Stimulated activated CD4-positive, alpha-beta T cell treated with anti-CD3 and anti-CD28 coated beads, TNF-alpha, amount 100 ng/mL, for 24 hours (primary cell): ENCODE measurements at regions not wholly inside any gene's neighbourhood (a gene's known extent, or its start where the extent isn't known, plus 50 kb on each side); places are given as distances from the start of the nearest gene placed in this dataset.

Source experiments
- DNase-seq, 3 experiments: peaks; one replicate each; pipeline ENCODE4 v3.0.0-alpha.2; 2020; ENCODE audit warnings: low read depth in 3 of 3

DNA sequence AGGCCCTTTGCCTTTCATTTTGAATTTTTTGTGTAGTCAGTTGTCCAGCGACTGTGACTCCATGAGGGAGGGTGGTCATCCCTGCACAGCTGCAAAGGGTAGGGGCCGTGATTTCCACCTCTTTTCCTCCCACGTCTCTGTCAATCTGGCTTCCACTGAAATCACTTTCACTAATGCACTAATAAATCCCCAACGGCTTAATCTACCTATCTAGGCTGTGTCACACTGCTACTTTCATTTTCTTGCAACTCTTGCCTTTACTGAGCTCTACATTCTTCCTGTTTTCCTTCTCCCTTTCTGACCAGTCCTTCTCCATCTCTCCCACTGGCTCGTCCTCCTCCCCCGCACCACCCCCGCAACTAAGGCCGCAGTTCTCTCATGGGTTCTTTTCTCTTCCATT is 212.3 kb upstream of the FOXN3 start:
- DNase-seq, result no peak

DNA sequence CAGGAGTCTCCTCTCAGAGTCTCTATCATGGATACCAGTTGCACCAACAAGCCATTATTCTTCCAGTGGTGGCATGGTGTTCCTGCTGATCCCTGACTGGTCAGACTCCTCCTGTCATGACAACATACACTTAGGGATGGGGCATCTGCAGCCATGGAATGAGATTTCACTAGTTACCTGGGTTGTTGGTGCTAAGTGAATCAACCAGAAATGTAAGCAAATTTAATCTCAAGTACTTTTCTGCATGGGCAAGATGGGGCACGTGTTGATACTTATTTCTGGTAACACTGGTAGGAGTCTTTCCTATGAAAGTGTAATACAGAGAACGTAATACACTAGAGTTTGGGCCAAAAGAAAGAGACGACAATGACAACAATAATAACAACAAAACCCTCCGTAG is 211.5 kb upstream of the FOXN3 start:
- DNase-seq, result no peak

DNA sequence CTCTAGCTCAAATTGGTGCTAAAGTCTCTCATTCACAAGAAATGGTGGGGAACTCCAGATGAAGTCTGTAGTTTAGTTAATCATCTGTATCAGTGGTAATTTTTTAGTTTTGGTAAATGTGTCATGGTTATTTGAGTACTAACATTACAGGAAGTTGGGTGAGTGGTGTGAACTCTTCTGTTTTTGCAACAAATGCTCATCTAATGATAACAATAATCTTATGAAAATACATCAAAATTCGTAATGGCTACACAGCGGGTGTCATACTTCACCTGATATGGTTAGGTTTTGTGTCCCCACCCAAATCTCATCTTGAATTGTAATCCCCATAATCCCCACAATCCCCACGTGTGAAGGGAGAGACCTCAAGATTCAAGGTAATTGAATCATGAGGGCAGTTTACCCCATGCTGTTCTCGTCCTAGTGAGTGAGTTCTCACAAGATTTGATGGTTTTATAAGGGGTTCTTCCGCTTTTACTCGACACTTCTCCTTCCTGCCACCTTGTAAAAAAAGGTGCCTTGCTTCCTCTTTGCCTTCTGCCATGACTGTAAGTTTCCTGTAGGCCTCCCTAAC is 209.3 kb upstream of the FOXN3 start:
- DNase-seq, result no peak

DNA sequence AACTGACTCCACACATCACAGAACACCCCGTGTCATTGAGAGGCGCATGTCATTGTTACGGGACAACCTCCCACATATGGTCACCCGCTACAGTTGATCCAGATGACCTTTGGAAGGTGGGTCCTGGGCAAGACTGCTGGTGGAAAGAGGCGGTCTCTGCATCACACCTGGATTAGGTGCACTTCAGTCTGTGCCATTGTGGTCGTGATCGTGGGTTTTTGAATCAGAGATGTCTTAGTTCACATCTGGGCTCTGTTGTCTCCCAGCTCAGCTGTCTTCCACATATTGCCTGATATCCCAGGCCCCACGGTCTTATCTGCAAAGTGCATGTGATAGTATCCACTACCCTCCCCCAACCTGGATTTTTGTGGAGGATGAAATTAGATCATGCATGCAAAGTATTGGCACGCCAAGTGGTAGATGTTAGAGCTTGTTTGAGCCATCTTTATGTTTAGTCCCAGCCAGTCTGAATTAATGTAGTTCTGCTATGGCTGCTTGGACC is 208.7 kb upstream of the FOXN3 start:
- no peak for DNase-seq

DNA sequence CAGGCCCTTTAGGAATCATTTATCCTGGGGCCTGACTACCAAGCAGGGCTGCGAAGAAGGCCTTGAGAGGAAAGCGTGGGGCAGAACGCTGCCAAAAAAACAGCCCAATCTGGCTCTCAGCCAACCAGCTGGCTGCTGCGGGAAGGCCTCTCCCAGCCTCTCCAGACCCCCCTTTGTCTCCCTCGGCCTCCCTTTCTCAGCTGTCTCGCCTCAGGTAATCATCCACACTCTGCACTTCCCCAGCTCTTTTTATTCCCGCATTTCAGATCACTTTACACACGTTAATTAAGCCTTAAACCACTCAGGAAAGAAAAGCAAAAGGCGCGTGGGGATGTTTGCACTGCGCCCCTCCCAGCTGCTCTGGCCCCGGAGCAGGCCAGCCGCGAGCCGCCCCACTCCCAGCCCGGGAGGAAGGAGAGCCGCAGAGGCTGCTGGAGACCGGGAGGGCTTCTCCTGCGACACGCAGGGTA is 208.2 kb upstream of the FOXN3 start:
- no peak for DNase-seq

DNA sequence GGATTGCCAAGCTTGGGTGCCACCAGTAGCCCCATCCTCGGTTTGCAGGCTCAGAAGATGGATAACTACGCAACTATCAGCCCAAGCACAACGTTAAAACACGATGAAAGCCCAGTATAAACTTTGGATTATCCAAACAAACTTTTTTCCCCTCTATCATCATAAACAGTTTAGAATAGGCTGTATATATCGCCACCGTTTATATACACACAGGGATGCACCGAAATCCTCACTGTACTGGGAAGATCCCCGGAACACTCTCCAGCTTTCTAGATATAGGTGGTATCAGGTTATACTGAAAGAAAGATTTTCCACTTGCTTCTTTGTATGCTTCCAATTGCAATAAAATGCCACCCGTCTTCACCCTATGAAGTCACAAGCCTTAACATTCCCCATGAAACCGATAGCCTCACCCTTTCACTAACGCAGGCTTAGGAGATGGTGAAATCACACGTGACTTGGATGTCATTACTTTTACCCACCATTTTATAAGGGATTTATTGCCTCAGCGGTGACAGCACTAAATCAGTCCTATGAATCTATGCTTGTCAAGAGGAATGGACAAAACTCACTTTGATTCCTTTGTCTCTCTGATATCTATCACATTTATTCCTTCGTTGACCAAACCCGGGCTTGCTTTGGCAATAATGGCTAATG is 207.6 kb upstream of the FOXN3 start:
- no peak for DNase-seq

DNA sequence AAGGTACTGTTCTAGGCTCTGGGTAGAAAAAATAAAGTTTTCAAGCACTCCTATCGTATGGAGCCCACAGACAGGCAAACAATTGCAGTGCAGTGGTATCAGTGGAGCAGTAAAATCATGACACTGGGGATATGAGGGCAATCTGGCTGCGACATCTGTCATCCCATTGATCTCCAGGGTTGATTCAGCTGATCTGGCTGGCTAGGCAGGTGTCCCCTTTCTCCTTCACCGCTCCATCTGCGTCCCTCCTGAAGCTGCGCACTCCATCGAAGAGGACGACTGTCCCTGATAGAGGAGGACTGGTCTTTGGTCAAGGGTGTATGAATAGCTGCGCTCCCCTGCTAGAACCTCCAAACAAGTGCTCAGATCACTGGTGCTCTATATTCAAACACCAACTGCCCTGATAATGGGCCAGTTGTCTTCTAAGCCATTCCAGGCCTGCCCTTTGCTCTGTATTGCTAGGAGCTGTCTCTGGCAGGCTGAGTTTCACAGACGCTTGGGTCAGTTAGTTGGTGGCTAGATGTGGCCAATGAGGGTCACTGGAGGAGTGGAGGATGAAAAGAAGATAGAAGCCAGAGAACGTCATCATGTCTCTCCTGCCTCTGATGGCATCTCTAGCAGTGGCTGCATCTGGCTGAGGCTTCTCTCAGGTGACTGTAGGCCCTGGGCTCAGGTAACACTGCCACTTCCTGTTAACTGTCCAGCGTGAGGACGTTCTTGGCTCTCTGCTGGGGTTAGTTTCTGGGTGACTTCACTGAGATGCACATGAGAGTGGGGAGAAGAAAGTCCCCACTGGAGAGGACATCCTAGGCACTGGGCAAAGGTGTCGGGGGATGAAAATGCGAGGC is 205.0 kb upstream of the FOXN3 start:
- DNase-seq, result no peak

DNA sequence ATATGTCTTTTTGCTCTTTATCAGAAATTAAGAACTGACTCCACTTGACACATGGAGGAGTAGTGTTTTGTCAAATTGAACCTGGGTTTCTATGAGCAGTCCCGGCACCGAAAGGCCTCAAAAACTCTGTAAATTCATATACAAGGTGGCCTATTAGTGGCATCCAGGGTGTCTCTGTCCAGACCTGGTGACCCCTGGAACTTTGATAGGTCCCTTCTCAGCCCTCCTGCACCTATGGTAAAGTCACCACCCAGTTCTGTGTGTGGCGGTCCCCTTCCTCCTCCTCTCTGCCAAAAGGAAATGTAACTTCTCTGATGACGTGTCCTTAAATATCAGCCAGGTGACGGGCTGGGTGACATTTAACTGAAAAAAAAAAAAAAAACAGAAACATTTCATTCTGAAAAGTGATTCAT is 204.0 kb upstream of the FOXN3 start:
- DNase-seq, result peak in 2 of 3 experiments; percentile 29 to 55

DNA sequence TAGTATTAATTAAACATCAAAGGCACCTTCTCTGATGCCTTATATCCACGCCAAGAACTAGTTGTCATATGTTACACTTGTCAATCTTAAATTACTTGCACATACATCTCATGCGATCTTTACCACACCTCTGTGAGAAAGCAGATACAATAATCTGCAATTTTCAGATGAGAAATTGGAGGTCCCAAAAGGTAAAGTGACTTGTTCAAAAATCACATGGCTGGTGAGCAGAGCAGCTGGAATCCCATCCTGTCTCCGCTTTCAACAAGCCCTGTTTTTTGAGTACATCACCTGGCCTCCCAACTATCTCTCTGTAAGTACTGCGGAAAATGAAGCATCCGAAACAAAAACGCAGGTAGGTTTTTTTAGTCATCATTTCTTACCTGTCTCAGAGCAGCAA is 203.4 kb upstream of the FOXN3 start:
- no peak for DNase-seq

DNA sequence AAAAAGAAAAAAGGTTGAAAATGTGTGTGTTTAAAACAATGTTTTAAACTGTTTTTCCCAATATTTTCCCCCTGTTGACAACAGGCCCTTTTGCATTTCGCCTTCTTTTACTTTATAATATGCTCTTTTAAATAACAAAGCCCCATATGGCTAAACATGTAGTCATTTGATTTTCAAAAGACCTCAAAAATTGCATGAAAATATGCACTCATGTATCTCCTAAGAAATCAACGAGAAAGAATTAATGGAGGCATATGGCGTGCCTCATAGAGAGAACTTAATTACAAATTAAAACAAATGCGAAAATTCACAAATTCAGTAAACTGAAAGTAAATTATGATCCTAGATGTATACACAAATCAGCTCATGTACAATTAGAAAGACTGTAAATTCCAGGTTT is 202.6 kb upstream of the FOXN3 start:
- DNase-seq, result no peak

DNA sequence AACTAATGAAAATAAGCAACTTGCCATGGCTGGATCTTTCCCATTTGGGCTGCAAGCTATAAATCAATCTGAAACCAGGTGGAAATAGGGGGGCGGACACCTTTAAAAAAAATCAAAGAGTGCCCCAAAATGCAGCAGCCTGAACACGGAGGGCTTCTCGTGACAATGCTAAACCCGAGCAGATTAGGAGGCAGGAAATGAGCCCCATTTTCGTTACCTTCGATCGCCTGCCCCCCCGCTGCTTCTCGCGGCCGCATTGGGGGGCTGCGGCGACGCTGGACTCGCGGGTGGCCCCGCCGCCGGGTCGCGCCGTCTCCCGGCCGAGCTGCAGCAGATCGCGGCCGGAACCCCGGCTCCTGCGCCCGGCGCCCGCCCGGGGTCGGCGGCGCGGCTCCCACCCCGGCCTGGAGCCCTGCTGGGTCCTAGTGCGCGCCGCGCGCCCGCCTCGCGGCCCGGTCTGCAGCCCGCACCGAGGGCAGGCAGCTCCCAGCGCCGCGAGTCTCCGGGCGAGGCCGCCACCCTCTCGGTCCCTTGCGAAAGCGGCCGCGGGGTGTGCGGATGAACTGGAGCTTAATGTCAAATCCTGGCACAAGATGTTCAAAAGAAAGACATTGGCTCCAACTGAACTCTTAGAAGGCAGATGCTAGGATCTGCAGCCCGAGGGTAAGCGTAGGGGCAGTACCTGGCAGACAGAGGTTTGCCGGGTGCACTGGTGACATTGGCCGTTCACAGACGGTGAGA is 201.9 kb upstream of the FOXN3 start:
- peak in 2 of 3 experiments; percentile 41 to 56 for DNase-seq

DNA sequence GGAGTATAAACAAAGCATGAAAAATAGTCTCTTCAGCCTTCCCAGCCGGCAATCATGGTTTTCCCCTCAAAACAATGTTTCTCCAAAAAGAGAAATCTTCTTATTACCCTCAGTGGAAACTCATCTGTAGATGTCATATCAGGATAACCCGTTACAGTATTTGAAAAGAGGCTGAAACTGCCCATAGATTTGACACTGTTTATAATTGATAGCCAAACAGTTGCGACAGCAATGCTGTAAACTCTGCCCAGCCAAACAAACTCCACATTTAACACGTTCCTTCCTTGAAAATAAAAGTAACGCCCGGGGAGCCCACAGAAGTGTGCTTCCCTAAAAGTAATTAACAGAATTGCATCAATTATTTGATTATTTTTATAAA is 201.3 kb upstream of the FOXN3 start:
- DNase-seq, result no peak

DNA sequence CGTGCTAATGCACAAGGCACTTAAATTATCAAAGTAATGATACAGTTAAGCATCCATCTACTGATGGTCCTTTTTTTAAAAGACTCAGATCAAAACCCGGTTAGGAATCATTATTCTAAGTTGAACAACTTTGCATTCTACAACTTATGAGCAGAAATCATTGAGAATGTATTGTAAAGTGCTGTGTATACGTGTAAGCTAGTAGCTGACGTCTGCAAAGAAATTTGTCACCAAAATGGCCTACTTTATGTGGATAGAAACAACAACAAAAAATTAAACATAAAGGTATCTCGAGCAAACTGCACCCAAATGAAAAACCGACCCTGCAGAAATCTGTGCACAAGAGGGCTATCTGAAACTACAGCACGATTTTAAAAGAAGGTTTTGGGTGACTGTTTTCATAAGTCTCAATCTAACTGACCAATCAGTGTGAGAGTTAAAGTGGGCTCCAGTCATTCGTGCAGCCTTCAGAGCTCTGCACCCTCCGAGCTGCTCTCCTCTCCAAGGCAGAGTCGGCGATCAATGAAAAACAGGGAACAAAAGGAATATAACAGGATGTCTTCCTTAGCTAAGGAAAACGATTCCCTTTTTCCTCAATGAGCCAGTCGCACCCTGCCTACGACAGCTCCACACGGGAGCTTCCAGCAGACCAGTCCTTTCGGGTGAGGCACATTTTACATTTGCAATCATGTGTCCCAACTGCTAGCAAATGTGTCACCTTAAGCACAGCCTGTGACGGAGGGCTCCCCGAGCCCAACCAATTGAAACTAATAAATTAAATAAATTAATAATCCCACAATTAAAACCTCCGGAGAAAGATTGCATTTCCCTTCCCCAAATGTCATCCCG is 200.7 kb upstream of the FOXN3 start:
- DNase-seq, result no peak

DNA sequence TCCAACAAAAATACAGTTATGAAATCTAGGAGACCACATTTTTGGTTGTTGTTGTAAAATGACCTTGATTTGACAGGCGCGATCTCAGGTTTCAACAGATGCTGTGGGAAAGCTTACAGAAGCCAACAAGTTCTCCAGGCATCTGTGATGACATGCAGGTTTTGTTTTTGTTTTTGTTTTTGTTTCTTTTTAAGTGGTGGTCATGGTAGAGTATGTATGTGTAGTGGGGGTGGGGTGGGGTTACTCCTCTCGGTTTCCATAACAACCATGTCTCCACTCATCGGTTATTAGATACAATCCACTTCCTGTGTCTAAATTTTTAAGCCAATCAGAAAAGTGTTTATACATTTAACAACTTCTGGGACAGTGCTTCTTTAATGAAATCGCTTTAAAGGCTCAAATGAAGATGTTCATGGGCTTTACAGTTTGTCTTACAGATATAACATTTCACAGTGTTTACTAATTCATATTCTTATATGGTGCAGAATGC is 199.9 kb upstream of the FOXN3 start:
- no peak for DNase-seq

DNA sequence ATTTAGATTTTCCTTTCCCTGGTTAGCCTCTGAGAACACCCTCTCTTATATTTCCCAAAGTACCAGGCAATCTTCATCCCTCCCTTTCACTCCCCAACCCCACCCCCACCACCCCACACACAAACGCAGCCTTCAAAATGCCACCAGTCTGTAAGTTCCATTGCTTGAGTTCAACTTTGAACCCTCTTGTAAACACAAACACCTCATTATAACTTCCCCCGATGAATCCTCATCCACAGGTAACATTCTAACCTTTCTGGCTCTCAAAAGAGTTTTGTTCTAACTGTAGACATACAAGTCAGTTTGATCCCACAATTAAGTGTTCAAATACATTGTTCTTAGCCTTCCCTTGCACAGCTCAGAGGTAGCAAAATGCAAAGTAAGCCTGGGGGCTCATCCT is 199.4 kb upstream of the FOXN3 start:
- no peak for DNase-seq

DNA sequence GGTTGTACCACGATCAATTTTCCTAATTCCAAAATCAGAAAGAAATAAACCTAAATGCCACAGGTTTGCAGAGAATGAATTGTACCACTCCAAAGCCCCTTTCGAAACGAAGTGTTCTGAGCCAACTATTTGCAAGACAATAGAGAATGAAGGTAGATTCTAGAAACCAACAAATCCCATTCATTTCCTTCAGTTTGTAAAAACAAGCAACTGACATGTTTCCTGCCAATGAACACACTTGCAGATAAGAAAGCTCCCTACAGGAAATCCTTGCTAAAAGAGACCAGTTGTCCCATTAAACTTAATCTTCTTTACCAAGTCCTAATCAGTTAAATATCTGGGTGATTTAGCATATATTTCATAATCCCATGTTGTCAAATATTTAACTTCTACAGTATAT is 198.4 kb upstream of the FOXN3 start:
- no peak for DNase-seq

DNA sequence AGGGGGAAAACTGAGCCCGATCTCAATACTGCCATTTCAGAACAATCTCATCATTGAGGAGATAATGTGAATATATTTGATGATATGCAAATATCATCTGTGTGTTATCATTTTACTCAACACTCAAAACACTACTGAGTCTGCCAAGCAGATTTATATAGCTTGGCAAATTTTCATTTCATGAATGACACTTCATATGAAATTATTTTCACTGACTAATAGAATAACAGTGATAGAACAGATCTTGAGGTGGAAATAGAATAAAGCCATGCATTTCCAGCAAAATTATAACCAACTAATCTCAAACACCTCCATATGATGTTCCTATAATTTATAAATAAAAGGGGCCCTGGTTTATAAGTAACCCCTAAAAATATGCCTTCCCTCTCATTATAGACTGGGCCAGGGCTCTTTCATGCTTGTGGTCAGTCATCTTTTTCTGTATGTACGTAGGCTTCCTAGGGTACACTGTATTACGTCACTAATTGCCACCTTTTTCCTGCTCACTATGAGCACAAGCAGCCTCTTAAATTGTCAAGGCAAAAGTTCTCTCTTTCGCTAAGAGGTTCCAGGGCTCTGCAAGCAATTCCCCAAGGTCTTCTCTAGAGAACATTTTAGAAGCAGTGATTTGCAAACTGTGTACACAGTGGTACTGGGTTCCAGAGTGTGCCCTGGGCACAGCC is 197.1 kb upstream of the FOXN3 start:
- no peak for DNase-seq

DNA sequence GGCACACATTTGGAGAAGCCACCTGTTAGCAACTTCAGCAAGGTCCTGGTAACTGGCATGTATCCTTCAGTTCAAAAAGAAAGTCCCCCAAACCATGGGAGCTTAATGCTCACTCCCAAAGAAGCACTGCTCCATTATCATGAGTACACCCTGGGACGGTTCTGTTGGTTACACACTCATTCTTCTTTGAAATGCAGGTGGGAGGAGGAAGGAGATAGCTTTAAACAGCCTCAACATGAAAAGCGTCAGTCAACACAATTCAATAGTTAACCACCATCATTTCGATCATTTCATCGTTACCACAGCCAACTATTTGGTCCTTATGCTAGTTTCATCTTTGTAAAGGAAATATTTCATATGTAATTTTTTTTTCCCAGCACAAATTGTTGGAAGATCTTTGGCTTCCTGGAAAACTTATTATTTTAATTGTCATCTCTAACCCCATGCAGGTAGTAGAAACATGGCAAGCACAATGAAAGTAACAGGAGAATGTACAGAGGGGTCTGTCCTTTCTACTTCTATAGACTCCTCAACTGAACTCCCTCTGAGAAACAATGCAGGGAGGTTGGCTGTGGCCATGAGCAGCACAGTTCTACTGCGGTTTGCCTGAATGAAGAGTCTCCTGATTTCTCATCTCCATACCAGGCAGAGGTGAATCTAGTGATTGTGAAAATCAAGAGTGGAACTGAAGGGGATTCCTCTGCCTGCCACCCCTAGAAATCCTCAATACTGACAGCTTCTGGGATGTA is 196.4 kb upstream of the FOXN3 start:
- no peak for DNase-seq

DNA sequence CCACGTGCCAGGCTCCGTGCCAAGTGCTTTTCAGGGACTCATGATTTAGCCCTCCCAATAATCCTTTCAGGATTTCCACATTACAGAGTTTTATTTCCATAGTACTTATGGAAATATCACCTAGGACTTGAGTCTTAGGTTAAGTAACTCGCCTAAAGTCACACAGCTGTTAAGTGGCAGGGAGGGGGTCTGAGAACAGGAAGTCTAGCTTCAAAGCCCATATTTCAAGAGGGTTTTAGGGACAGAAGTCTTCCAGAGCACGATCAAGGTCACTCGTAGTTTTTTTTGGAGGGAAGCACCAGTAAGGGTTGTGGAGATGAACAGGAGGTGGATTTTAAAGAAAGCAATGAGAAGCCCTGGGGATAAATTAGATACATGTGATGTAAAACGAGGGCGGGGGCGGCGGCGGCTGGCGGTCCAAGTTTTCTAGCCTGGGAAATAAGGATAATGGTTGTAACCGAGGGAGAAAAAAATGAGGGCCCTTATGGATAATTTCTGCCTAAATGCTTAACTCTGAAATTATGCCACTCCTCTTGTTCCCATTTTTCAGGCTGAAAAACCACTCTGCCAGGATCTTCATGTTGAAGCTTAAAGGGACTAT is 192.6 kb upstream of the FOXN3 start:
- DNase-seq, result no peak
